ENCODE measurements at regions not wholly inside any gene's neighbourhood (a gene's known extent, or its start where the extent isn't known, plus 50 kb on each side); places are given as distances from the start of the nearest gene placed in this dataset.

DNA sequence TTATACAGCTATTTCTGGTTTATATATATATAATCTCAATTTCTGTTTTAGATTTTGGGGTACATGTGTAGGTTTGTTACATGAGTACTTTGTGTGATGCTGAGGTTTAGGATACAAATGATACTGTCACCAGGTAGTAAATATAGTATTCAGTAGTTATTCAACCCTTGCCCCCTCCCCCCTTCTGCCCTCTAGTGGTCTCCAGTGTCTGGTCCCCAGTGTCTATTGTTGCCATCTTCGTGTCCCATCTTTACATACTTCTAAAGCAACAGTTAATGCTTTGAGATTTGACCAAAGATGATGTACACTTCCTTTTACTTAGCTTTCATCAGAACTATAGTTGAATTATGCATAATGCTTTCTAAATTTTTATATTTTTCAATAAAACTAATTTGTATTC lies 1623.4 kb upstream of the PRR20A start:
- H3K4me3 ChIP-seq, result no peak overlapping the region
- no peaks in the 10 kb centered on the region for H3K27me3 ChIP-seq
- no peaks in the 10 kb centered on the region for H3K36me3 ChIP-seq
- DNase-seq, result no peak
- no peak for TF ChIP-seq POLR2A (IDR thresholded peaks at IDR 0.05)
- H3K4me1 ChIP-seq, result no peaks in the 10 kb centered on the region
- 65 to 90% (median 86%) methylated on average over 1 of the region's 1 CpG for WGBS, 5 donors
- intact Hi-C loops (cut with DNase I; ENCODE audit: low total_unique reads), result no loop called here
- H3K27ac ChIP-seq, result no peak overlapping the region
- H3K9me3 ChIP-seq, result no peaks in the 10 kb centered on the region

DNA sequence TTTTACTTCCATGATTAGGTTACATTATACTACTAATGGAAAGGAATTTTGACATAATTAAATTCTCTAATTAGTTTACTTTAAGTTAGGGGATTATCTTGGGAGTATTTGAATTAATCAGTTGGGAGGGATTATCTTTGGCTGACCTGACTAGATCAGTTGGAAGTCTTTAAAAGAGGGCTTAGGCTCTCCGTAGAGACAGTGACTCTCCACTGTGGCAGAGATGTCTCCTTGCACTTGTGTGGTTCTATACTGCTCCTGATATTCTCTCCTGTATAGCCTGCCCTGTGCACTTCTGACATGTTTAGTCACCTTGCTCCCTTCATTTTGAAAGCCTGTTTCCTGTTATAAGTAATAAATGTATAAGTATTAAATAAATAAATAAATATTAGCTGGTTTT lies 1612.3 kb upstream of the PRR20A start:
- no peaks in the 10 kb centered on the region for H3K27me3 ChIP-seq
- WGBS, 5 donors, result 79 to 87% (median 83%) methylated on average over 1 of the region's 1 CpG
- H3K4me3 ChIP-seq, result no peak overlapping the region
- H3K9me3 ChIP-seq, result peaks cover 0 to 3% (median 0%) of the 10 kb centered on the region in 4 donors
- no peaks in the 10 kb centered on the region for H3K36me3 ChIP-seq
- intact Hi-C loops (cut with DNase I; ENCODE audit: low total_unique reads), result no loop called here
- DNase-seq, result no peak
- H3K27ac ChIP-seq, result no peak overlapping the region
- TF ChIP-seq POLR2AphosphoS5 (IDR thresholded peaks at IDR 0.05), result no peak
- no peak for TF ChIP-seq EP300 (IDR thresholded peaks at IDR 0.05)
- no peak for TF ChIP-seq POLR2A (IDR thresholded peaks at IDR 0.05)
- no peak for TF ChIP-seq CTCF (IDR thresholded peaks at IDR 0.05)
- H3K4me1 ChIP-seq, result no peaks in the 10 kb centered on the region

- H3K4me1 ChIP-seq, result no peaks in the 10 kb centered on the region
- no peaks in the 10 kb centered on the region for H3K36me3 ChIP-seq
These were observed 1606.4 kb upstream of the PRR20A start for GRCh38 chr13:55534306-55534705.

DNA sequence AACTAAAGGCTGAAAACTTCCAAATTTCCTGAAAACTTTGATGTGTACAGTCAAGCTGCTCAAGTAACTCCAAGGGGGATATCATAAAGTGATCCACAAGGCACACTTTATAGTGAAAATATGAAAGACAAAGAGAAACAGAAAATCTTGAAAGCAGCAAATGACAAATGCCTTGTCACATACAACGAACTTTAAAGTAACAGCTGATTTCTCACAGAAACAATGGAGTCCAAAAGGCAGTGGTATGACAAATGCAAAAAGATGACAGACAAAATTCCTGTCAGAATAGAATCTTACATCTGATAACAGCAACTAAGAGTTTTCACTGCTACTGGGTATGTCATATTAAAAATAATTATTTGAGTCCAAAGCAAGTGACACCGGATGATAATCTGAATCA lies 1602.3 kb upstream of the PRR20A start:
- DNase-seq, result no peak
- TF ChIP-seq EP300 (IDR thresholded peaks at IDR 0.05), result no peak
- TF ChIP-seq POLR2A (IDR thresholded peaks at IDR 0.05), result no peak
- no peak for TF ChIP-seq POLR2AphosphoS5 (IDR thresholded peaks at IDR 0.05)
- TF ChIP-seq CTCF (IDR thresholded peaks at IDR 0.05), result no peak
- intact Hi-C loops (cut with DNase I; ENCODE audit: low total_unique reads), result no loop called here
- Histone ChIP-seq H3K4me1 (no peaks in the 10 kb centered on the region), H3K27ac (no peak overlapping the region), H3K4me3 (no peak overlapping the region), H3K9me3 (peaks cover 0 to 11% (median 0%) of the 10 kb centered on the region in 4 donors), H3K27me3 (no peaks in the 10 kb centered on the region), H3K36me3 (no peaks in the 10 kb centered on the region)
- WGBS, 5 donors, result 85 to 91% (median 88%) methylated on average over 2 of the region's 2 CpGs

More at GRCh38 chr13:55534306-55534705, 1606.4 kb upstream of the PRR20A start:
- TF ChIP-seq EP300 (IDR thresholded peaks at IDR 0.05), result no peak
- no peak for TF ChIP-seq POLR2A (IDR thresholded peaks at IDR 0.05)
- TF ChIP-seq POLR2AphosphoS5 (IDR thresholded peaks at IDR 0.05), result no peak
- no peak for TF ChIP-seq CTCF (IDR thresholded peaks at IDR 0.05)
- no peak overlapping the region for H3K4me3 ChIP-seq
- peaks cover 0 to 11% (median 0%) of the 10 kb centered on the region in 4 donors for H3K9me3 ChIP-seq
- no peaks in the 10 kb centered on the region for H3K27me3 ChIP-seq
- intact Hi-C loops (cut with DNase I; ENCODE audit: low total_unique reads), result no loop called here
- no peak overlapping the region for H3K27ac ChIP-seq
- no peak for DNase-seq
- WGBS, 5 donors, result 85 to 98% (median 93%) methylated on average over 1 of the region's 1 CpG

GRCh38 chr13:55543053-55543452 lies 1597.7 kb upstream of the PRR20A start:
- intact Hi-C loops (cut with DNase I; ENCODE audit: low total_unique reads), result no loop called here
- Histone ChIP-seq H3K9me3 (peaks cover 0 to 2% (median 0%) of the 10 kb centered on the region in 4 donors), H3K36me3 (no peaks in the 10 kb centered on the region), H3K27ac (no peak overlapping the region), H3K4me3 (no peak overlapping the region), H3K27me3 (no peaks in the 10 kb centered on the region), H3K4me1 (no peaks in the 10 kb centered on the region)
- no peak for DNase-seq
- TF ChIP-seq POLR2A (IDR thresholded peaks at IDR 0.05), result no peak
- TF ChIP-seq POLR2AphosphoS5 (IDR thresholded peaks at IDR 0.05), result no peak
- no peak for TF ChIP-seq CTCF (IDR thresholded peaks at IDR 0.05)
- TF ChIP-seq EP300 (IDR thresholded peaks at IDR 0.05), result no peak

All from stomach (tissue), 8 donors.